ENCODE measurements at regions not wholly inside any gene's neighbourhood (a gene's known extent, or its start where the extent isn't known, plus 50 kb on each side); places are given as distances from the start of the nearest gene placed in this dataset.

GRCh38 chr6:6712449-6713403 is 124.2 kb downstream of the LY86 start (continued):
- TF ChIP-seq RFX5 (IDR thresholded peaks at IDR 0.05; ENCODE audit: low read depth, low read length) = no peak
- TF ChIP-seq TFE3 (CRISPR knock-in tag; IDR thresholded peaks at IDR 0.05) = no peak
- peak in 1 of 2 experiments; percentile 73; a peak in 1 of 3 replicates for TF ChIP-seq CBX3 (IDR thresholded peaks at IDR 0.05; ENCODE audit: borderline replicate concordance in 1 of 2, low read length in 2 of 2)
- TF ChIP-seq RBM17 (IDR thresholded peaks at IDR 0.05; ENCODE audit: borderline replicate concordance, low read depth, low read length) = no peak
- TF ChIP-seq RUNX1 (IDR thresholded peaks at IDR 0.05; ENCODE audit: low read depth) = no peak; the same call in 1 of the 2 replicates
- TF ChIP-seq ATF3 (IDR thresholded peaks at IDR 0.05) = peak; percentile 77
- TF ChIP-seq ATF3 (CRISPR knock-in tag; conservative IDR thresholded peaks at IDR 0.05) = 0 out of 2 replicates have a peak, but pooled peaks have one; percentile 22
- TF ChIP-seq CREB1 (IDR thresholded peaks at IDR 0.05) = peak; percentile 71
- TF ChIP-seq CREB1 (CRISPR knock-in tag; IDR thresholded peaks at IDR 0.05) = peak; percentile 70
- TF ChIP-seq IRF9 (tag; IDR thresholded peaks at IDR 0.05) = peak; percentile 43; the same call in 1 of the 2 replicates
- peak in 1 of 3 experiments; percentile 61; a peak in 1 of 6 replicates for TF ChIP-seq ZBTB11 (CRISPR knock-in tag; IDR thresholded peaks at IDR 0.05)
- no peak for TF ChIP-seq MEF2A (IDR thresholded peaks at IDR 0.05; ENCODE audit: control insufficient read depth, low read depth, low read length)
- TF ChIP-seq CBX8 (IDR thresholded peaks at IDR 0.05; ENCODE audit: borderline replicate concordance, extremely low read depth, low read depth, low read length, poor library complexity, severe bottlenecking) = no peak
- peak; percentile 99 for TF ChIP-seq CBFB (CRISPR knock-in tag; IDR thresholded peaks at IDR 0.05)
- peak; percentile 54; the same call in 1 of the 2 replicates for TF ChIP-seq SP1 (CRISPR knock-in tag; IDR thresholded peaks at IDR 0.05)
- no peak for TF ChIP-seq KLF16 (IDR thresholded peaks at IDR 0.05)
- TF ChIP-seq CREB3L1 (IDR thresholded peaks at IDR 0.05; ENCODE audit: borderline replicate concordance, low read depth) = peak; percentile 91

Data from K562 (cell line).